ENCODE measurements at regions not wholly inside any gene's neighbourhood (a gene's known extent, or its start where the extent isn't known, plus 50 kb on each side); places are given as distances from the start of the nearest gene placed in this dataset.
"Not testable (repeated sequence)": the region's sequence is repeated elsewhere in the genome, so short reads cannot be mapped to it uniquely, and the experiment has no call there.

DNA sequence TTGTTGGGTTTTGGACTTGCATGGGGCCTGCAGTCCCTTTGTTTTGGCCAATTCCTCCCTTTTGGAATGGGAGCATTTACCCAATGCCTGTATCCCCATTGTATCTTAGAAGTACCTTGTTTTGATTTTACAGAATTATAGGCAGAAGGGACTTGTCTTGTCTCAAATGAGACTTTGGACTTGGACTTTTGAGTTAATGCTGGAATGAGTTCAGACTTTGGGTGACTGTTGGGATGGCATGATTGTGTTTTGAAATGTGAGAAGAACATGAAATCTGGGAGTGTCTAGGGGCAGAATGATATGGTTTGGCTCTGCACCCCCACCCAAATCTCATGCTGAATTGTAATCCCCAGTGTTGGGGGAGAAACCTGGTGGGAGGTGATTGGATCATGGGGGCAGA, 76.8 kb upstream of the MKI67 start:
- no peak overlapping the region for H3K9ac ChIP-seq (ENCODE audit: low read length)
- H3K4me2 ChIP-seq (ENCODE audit: low read length), result no peak overlapping the region
- intact Hi-C loops (cut with micrococcal nuclease), result no loop called here
- no peak overlapping the region for H3K27ac ChIP-seq (ENCODE audit: low read depth, low read length)
- H3K79me2 ChIP-seq (ENCODE audit: insufficient read depth, low read length), result no peaks in the 10 kb centered on the region
- no peaks in the 10 kb centered on the region for H4K20me1 ChIP-seq (ENCODE audit: insufficient read depth)
- H3K9me2 ChIP-seq (ENCODE audit: insufficient read depth), result no peaks in the 10 kb centered on the region
- H3K9me3 ChIP-seq (ENCODE audit: control insufficient read depth in 1 of 2, insufficient read depth in 1 of 2, low read depth in 1 of 2, low read length in 2 of 2), result no peaks in the 10 kb centered on the region; a peak in 1 of 4 replicates
- ATAC-seq, result no peak
- no peak overlapping the region for H3K4me3 ChIP-seq (replicated peaks in 1 of 2; ENCODE audit: low read depth in 1 of 2, low read length in 2 of 2)
- H3K27me3 ChIP-seq (ENCODE audit: insufficient read depth, low read length), result 0 out of 2 replicates have a peak, but pooled peaks cover 6% of the 10 kb centered on the region
- CTCF ChIA-PET, result no interaction called here
- no peaks in the 10 kb centered on the region for H3K4me1 ChIP-seq (ENCODE audit: control insufficient read depth in 1 of 2, insufficient read depth in 2 of 2, low read length in 2 of 2)
- no peak for DNase-seq (ENCODE audit: low read depth, low spot score)
- no TSS peak for BruUV-seq (replicated peaks)
- no peak overlapping the region for H2AFZ ChIP-seq (ENCODE audit: low read depth, low read length, poor library complexity, severe bottlenecking)
- RAD21 ChIA-PET (ENCODE audit: low non-redundant PET in 1 of 2, low total read pairs in 2 of 2, uncharacterized antibody in 2 of 2, unreplicated experiment in 2 of 2), result no interaction called here
- TF ChIP-seq CBX3 (IDR thresholded peaks at IDR 0.05; ENCODE audit: low read depth) (no peak), SRF (IDR thresholded peaks at IDR 0.05; ENCODE audit: low read depth) (no peak)
- no peaks in the 10 kb centered on the region for H3K36me3 ChIP-seq (ENCODE audit: control insufficient read depth in 1 of 2, insufficient read depth in 2 of 2, low read length in 2 of 2)
- POLR2A ChIA-PET, result no interaction called here

DNA sequence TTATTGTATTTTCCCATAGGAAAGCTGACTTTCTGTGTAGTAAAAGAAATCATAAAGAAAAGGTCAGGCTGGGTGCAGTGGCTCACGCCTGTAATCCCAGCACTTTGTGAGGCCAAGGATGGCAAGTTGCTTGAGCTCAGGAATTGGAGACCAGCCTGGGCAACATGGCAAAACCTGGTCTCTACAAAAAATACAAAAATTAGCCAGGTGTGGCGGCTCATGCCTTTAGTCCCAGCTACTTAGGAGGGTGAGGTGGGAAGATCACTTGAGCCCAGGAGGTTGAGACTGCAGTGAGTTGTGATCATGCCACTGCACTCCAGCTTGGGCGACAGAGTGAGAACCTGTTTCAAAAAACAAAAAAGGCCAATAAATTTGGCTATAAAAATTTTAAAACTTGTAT, 79.4 kb upstream of the MKI67 start:
- ATAC-seq; RAD21 ChIA-PET (ENCODE audit: low non-redundant PET in 1 of 2, low total read pairs in 2 of 2, uncharacterized antibody in 2 of 2, unreplicated experiment in 2 of 2); POLR2A ChIA-PET; DNase-seq (ENCODE audit: low read depth, low spot score); H3K4me1 ChIP-seq (ENCODE audit: control insufficient read depth in 1 of 2, insufficient read depth in 2 of 2, low read length in 2 of 2); H3K27me3 ChIP-seq (ENCODE audit: insufficient read depth, low read length); H3K9ac ChIP-seq (ENCODE audit: low read length); H2AFZ ChIP-seq (ENCODE audit: low read depth, low read length, poor library complexity, severe bottlenecking); CTCF ChIA-PET; H3K27ac ChIP-seq (ENCODE audit: low read depth, low read length); H3K9me2 ChIP-seq (ENCODE audit: insufficient read depth); H3K36me3 ChIP-seq (ENCODE audit: control insufficient read depth in 1 of 2, insufficient read depth in 2 of 2, low read length in 2 of 2); H3K4me2 ChIP-seq (ENCODE audit: low read length); H4K20me1 ChIP-seq (ENCODE audit: insufficient read depth); BruUV-seq (replicated peaks); H3K9me3 ChIP-seq (ENCODE audit: control insufficient read depth in 1 of 2, insufficient read depth in 1 of 2, low read depth in 1 of 2, low read length in 2 of 2); intact Hi-C loops (cut with micrococcal nuclease); H3K4me3 ChIP-seq (replicated peaks in 1 of 2; ENCODE audit: low read depth in 1 of 2, low read length in 2 of 2); H3K79me2 ChIP-seq (ENCODE audit: insufficient read depth, low read length): not testable (repeated sequence)

DNA sequence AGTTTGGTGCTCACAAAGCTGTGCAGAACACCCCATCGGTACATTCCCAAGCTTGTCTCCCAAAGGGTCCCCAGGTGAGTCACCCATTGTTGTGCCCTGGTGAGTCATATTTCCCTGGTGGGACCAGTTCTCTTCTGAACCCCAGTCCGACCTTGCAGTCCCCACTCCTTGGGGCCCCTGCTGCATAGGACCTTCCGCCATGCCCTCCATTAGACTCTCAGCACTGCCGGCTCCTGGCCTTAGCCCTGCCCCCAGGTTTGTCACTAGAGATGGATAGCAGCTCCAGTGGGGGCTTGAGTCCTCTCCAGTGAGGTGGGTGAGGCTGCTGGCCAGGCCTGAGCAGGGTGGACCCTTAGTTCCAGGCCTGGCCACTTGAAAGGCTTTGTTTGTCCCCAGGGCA, 80.5 kb upstream of the MKI67 start:
- POLR2A ChIA-PET, result no interaction called here
- Histone ChIP-seq H3K4me3 (replicated peaks in 1 of 2; ENCODE audit: low read depth in 1 of 2, low read length in 2 of 2) (no peak overlapping the region), H3K27me3 (ENCODE audit: insufficient read depth, low read length) (no peaks in the 10 kb centered on the region), H3K27ac (ENCODE audit: low read depth, low read length) (no peak overlapping the region), H4K20me1 (ENCODE audit: insufficient read depth) (no peaks in the 10 kb centered on the region), H3K79me2 (ENCODE audit: insufficient read depth, low read length) (no peaks in the 10 kb centered on the region), H3K36me3 (ENCODE audit: control insufficient read depth in 1 of 2, insufficient read depth in 2 of 2, low read length in 2 of 2) (no peaks in the 10 kb centered on the region), H3K9me3 (ENCODE audit: control insufficient read depth in 1 of 2, insufficient read depth in 1 of 2, low read depth in 1 of 2, low read length in 2 of 2) (no peaks in the 10 kb centered on the region), H3K9ac (ENCODE audit: low read length) (no peak overlapping the region), H3K9me2 (ENCODE audit: insufficient read depth) (no peaks in the 10 kb centered on the region), H3K4me1 (ENCODE audit: control insufficient read depth in 1 of 2, insufficient read depth in 2 of 2, low read length in 2 of 2) (peaks cover 0 to 14% of the 10 kb centered on the region in 2 experiments; a peak in 2 of 4 replicates), H2AFZ (ENCODE audit: low read depth, low read length, poor library complexity, severe bottlenecking) (no peak overlapping the region), H3K4me2 (ENCODE audit: low read length) (no peak overlapping the region)
- CTCF ChIA-PET, result interaction anchor here (1.1 kb wide), 1 partner anchor 28 kb away, joined by 3 read pairs; no protein-coding TSS in a partner anchor
- ATAC-seq (no peak), DNase-seq (ENCODE audit: low read depth, low spot score) (no peak)
- intact Hi-C loops (cut with micrococcal nuclease), result no loop called here
- TF ChIP-seq JUND (IDR thresholded peaks at IDR 0.05) (no peak), EZH2phosphoT487 (IDR thresholded peaks at IDR 0.05; ENCODE audit: borderline replicate concordance) (no peak), CBX3 (IDR thresholded peaks at IDR 0.05; ENCODE audit: low read depth) (no peak), POLR2A (IDR thresholded peaks at IDR 0.05; ENCODE audit: borderline replicate concordance, extremely low read depth, insufficient read depth, insufficient read length) (no peak), POLR2AphosphoS5 (IDR thresholded peaks at IDR 0.05; ENCODE audit: low read depth, low read length) (no peak)
- TF ChIP-seq, protein P1, sequence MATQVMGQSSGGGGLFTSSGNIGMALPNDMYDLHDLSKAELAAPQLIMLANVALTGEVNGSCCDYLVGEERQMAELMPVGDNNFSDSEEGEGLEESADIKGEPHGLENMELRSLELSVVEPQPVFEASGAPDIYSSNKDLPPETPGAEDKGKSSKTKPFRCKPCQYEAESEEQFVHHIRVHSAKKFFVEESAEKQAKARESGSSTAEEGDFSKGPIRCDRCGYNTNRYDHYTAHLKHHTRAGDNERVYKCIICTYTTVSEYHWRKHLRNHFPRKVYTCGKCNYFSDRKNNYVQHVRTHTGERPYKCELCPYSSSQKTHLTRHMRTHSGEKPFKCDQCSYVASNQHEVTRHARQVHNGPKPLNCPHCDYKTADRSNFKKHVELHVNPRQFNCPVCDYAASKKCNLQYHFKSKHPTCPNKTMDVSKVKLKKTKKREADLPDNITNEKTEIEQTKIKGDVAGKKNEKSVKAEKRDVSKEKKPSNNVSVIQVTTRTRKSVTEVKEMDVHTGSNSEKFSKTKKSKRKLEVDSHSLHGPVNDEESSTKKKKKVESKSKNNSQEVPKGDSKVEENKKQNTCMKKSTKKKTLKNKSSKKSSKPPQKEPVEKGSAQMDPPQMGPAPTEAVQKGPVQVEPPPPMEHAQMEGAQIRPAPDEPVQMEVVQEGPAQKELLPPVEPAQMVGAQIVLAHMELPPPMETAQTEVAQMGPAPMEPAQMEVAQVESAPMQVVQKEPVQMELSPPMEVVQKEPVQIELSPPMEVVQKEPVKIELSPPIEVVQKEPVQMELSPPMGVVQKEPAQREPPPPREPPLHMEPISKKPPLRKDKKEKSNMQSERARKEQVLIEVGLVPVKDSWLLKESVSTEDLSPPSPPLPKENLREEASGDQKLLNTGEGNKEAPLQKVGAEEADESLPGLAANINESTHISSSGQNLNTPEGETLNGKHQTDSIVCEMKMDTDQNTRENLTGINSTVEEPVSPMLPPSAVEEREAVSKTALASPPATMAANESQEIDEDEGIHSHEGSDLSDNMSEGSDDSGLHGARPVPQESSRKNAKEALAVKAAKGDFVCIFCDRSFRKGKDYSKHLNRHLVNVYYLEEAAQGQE (IDR thresholded peaks at IDR 0.05; ENCODE audit: low read depth), result no peak
- TF ChIP-seq, protein P2, sequence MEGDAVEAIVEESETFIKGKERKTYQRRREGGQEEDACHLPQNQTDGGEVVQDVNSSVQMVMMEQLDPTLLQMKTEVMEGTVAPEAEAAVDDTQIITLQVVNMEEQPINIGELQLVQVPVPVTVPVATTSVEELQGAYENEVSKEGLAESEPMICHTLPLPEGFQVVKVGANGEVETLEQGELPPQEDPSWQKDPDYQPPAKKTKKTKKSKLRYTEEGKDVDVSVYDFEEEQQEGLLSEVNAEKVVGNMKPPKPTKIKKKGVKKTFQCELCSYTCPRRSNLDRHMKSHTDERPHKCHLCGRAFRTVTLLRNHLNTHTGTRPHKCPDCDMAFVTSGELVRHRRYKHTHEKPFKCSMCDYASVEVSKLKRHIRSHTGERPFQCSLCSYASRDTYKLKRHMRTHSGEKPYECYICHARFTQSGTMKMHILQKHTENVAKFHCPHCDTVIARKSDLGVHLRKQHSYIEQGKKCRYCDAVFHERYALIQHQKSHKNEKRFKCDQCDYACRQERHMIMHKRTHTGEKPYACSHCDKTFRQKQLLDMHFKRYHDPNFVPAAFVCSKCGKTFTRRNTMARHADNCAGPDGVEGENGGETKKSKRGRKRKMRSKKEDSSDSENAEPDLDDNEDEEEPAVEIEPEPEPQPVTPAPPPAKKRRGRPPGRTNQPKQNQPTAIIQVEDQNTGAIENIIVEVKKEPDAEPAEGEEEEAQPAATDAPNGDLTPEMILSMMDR (IDR thresholded peaks at IDR 0.05 in 2 of 3, conservative IDR thresholded peaks at IDR 0.05 in 1 of 3; ENCODE audit: borderline replicate concordance in 1 of 3, insufficient read depth in 1 of 3, low read depth in 2 of 3, low read length in 2 of 3), result no peak
- no TSS peak for BruUV-seq (replicated peaks)
- RAD21 ChIA-PET (ENCODE audit: low non-redundant PET in 1 of 2, low total read pairs in 2 of 2, uncharacterized antibody in 2 of 2, unreplicated experiment in 2 of 2), result no interaction called here
